ENCODE measurements at regions not wholly inside any gene's neighbourhood (a gene's known extent, or its start where the extent isn't known, plus 50 kb on each side); places are given as distances from the start of the nearest gene placed in this dataset.
A peak's percentile ranks its signal among the peaks of the same experiment; 100 is the strongest.

- no peak for DNase-seq (ENCODE audit: low read depth)
Observed at GRCh38 chr1:172801771-172802322, 142.9 kb downstream of the FASLG start.

GRCh38 chr1:172809750-172810149 lies 150.8 kb downstream of the FASLG start:
- DNase-seq (ENCODE audit: low read depth), result no peak

GRCh38 chr1:172810480-172811175 lies 151.7 kb downstream of the FASLG start:
- DNase-seq (ENCODE audit: low read depth), result no peak

GRCh38 chr1:172811694-172812093 lies 152.8 kb downstream of the FASLG start:
- no peak for DNase-seq (ENCODE audit: low read depth)

- no peak for DNase-seq (ENCODE audit: low read depth)
Observed at GRCh38 chr1:172812118-172812517, 153.2 kb downstream of the FASLG start.

- DNase-seq (ENCODE audit: low read depth), result no peak
Observed at GRCh38 chr1:172813330-172813729, 154.4 kb downstream of the FASLG start.

GRCh38 chr1:172814428-172814827 lies 155.5 kb downstream of the FASLG start:
- DNase-seq (ENCODE audit: low read depth), result no peak

- no peak for DNase-seq (ENCODE audit: low read depth)
Observed at GRCh38 chr1:172815740-172816139, 156.8 kb downstream of the FASLG start.

GRCh38 chr1:172818841-172819527 lies 160.1 kb downstream of the FASLG start:
- peak; percentile 13 for DNase-seq (ENCODE audit: low read depth)

- no peak for DNase-seq (ENCODE audit: low read depth)
Observed at GRCh38 chr1:172820475-172821158, 161.7 kb downstream of the FASLG start.

GRCh38 chr1:172821609-172822274 lies 162.8 kb downstream of the FASLG start:
- no peak for DNase-seq (ENCODE audit: low read depth)

- no peak for DNase-seq (ENCODE audit: low read depth)
Observed at GRCh38 chr1:172822886-172823285, 164.0 kb downstream of the FASLG start.

GRCh38 chr1:172823534-172823933 lies 164.6 kb downstream of the FASLG start:
- no peak for DNase-seq (ENCODE audit: low read depth)

GRCh38 chr1:172824209-172824608 lies 165.3 kb downstream of the FASLG start:
- DNase-seq (ENCODE audit: low read depth), result no peak

GRCh38 chr1:172826096-172826741 lies 167.3 kb downstream of the FASLG start:
- no peak for DNase-seq (ENCODE audit: low read depth)

GRCh38 chr1:172827301-172827700 lies 168.4 kb downstream of the FASLG start:
- no peak for DNase-seq (ENCODE audit: low read depth)

GRCh38 chr1:172827841-172828240 lies 168.9 kb downstream of the FASLG start:
- DNase-seq (ENCODE audit: low read depth), result no peak

- DNase-seq (ENCODE audit: low read depth), result no peak
Observed at GRCh38 chr1:172832006-172832725, 173.3 kb downstream of the FASLG start.

- no peak for DNase-seq (ENCODE audit: low read depth)
Observed at GRCh38 chr1:172833954-172834353, 175.1 kb downstream of the FASLG start.

GRCh38 chr1:172834609-172835008 lies 175.7 kb downstream of the FASLG start:
- no peak for DNase-seq (ENCODE audit: low read depth)

GRCh38 chr1:172835834-172836233 lies 176.9 kb downstream of the FASLG start:
- DNase-seq (ENCODE audit: low read depth), result no peak
